HG03139 (cell line): ENCODE measurements at regions not wholly inside any gene's neighbourhood (a gene's known extent, or its start where the extent isn't known, plus 50 kb on each side); places are given as distances from the start of the nearest gene placed in this dataset.
"Not testable (repeated sequence)": the region's sequence is repeated elsewhere in the genome, so short reads cannot be mapped to it uniquely, and the experiment has no call there.

Experiments used
- ATAC-seq: cut with Tn5 transposase; IDR thresholded peaks from one replicate; pipeline ENCODE4 v1.9.1; 2021; ENCODE audit not compliant: unreplicated experiment

- ATAC-seq: no peak
Observed at GRCh38 chr10:33673839-33674415, 339.5 kb upstream of the NRP1 start.

- no peak for ATAC-seq
Observed at GRCh38 chr10:33669904-33670303, 335.4 kb upstream of the NRP1 start.

- no peak for ATAC-seq
Observed at GRCh38 chr10:33666686-33667480, 332.4 kb upstream of the NRP1 start.

GRCh38 chr10:33665501-33665900, 331.0 kb upstream of the NRP1 start:
- no peak for ATAC-seq

GRCh38 chr10:33664070-33664469, 329.6 kb upstream of the NRP1 start:
- no peak for ATAC-seq

- ATAC-seq: no peak
Observed at GRCh38 chr10:33661580-33662336, 327.3 kb upstream of the NRP1 start.

- ATAC-seq: no peak
Observed at GRCh38 chr10:33660329-33660728, 325.9 kb upstream of the NRP1 start.

GRCh38 chr10:33657913-33658312, 323.4 kb upstream of the NRP1 start:
- no peak for ATAC-seq

- ATAC-seq: no peak
Observed at GRCh38 chr10:33657154-33657908, 322.9 kb upstream of the NRP1 start.

- no peak for ATAC-seq
Observed at GRCh38 chr10:33655921-33656320, 321.5 kb upstream of the NRP1 start.

- no peak for ATAC-seq
Observed at GRCh38 chr10:33655165-33655815, 320.8 kb upstream of the NRP1 start.

GRCh38 chr10:33653584-33654367, 319.3 kb upstream of the NRP1 start:
- no peak for ATAC-seq

- ATAC-seq: no peak
Observed at GRCh38 chr10:33652870-33653269, 318.4 kb upstream of the NRP1 start.

GRCh38 chr10:33650131-33650530, 315.7 kb upstream of the NRP1 start:
- not testable (repeated sequence) for ATAC-seq

GRCh38 chr10:33643042-33643441, 308.6 kb upstream of the NRP1 start:
- no peak for ATAC-seq

- no peak for ATAC-seq
Observed at GRCh38 chr10:33638891-33639290, 304.4 kb upstream of the NRP1 start.

GRCh38 chr10:33638374-33638773, 303.9 kb upstream of the NRP1 start:
- no peak for ATAC-seq

GRCh38 chr10:33635967-33636515, 301.6 kb upstream of the NRP1 start:
- no peak for ATAC-seq

GRCh38 chr10:33632432-33632831, 298.0 kb upstream of the NRP1 start:
- ATAC-seq: no peak

GRCh38 chr10:33631991-33632390, 297.5 kb upstream of the NRP1 start:
- ATAC-seq: no peak
